ENCODE measurements at regions not wholly inside any gene's neighbourhood (a gene's known extent, or its start where the extent isn't known, plus 50 kb on each side); places are given as distances from the start of the nearest gene placed in this dataset.

DNA sequence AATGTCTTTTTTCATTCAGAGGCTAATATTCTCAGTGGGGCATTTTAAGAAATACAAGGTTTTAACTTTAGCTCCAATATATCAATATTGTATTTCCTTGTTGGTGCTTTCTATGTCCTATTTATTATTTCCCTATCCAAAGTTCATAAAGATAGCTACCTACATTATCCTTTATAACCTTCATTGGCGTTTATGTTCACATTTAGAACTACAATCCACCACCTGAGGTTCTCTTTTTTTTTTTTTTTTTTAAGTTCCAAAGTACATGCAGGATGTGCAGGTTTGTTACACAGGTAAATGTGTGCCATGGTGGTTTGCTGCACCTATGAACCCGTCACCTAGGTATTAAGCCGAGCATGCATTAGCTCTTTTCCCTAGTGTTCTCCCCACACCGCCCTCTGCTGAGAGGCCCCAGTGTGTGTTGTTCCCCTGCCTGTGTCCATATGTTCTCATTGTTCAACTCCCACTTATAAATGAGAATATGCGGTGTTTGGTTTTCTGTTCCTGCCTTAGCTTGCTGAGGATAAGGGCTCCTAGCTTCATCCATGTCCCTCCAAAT lies 694.6 kb downstream of the SUCLG1 start:
- DNase-seq = no peak
- TF ChIP-seq POLR2A (IDR thresholded peaks at IDR 0.05) (no peak), EP300 (IDR thresholded peaks at IDR 0.05) (no peak)
- WGBS, 3 donors = 83 to 85% (median 84%) methylated on average over 5 of the region's 5 CpGs
- H3K4me1 ChIP-seq (ENCODE audit: insufficient read depth) = no peaks in the 10 kb centered on the region
- H3K27me3 ChIP-seq = no peaks in the 10 kb centered on the region
- intact Hi-C loops (cut with DNase I) = no loop called here
- H3K36me3 ChIP-seq = no peaks in the 10 kb centered on the region
- no peaks in the 10 kb centered on the region for H3K9me3 ChIP-seq
- H3K4me3 ChIP-seq = no peak overlapping the region
- H3K27ac ChIP-seq = no peak overlapping the region

DNA sequence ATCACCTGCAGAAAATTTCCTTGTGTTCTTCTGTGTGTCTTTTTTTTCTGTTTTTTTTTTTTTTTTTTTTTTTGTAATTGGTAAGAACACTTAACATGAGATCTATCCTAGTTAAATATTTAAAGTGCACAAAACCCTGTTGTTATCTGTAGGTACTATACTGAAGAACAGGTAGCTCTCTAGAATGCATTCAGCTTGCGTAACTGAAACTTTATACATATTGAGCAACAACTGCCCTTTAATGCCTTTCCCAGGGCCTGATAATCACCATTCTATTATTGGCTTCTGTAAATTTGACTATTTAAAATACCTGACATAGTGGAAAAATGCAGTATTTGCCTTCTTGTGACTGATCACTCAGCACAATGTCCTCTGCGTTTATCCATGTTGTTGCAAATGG lies 701.8 kb downstream of the SUCLG1 start:
- Histone ChIP-seq H3K27ac (no peak overlapping the region), H3K4me3 (no peak overlapping the region), H3K9me3 (no peaks in the 10 kb centered on the region), H3K27me3 (no peaks in the 10 kb centered on the region), H3K4me1 (ENCODE audit: insufficient read depth) (no peaks in the 10 kb centered on the region), H3K36me3 (no peaks in the 10 kb centered on the region)
- TF ChIP-seq, protein P1, sequence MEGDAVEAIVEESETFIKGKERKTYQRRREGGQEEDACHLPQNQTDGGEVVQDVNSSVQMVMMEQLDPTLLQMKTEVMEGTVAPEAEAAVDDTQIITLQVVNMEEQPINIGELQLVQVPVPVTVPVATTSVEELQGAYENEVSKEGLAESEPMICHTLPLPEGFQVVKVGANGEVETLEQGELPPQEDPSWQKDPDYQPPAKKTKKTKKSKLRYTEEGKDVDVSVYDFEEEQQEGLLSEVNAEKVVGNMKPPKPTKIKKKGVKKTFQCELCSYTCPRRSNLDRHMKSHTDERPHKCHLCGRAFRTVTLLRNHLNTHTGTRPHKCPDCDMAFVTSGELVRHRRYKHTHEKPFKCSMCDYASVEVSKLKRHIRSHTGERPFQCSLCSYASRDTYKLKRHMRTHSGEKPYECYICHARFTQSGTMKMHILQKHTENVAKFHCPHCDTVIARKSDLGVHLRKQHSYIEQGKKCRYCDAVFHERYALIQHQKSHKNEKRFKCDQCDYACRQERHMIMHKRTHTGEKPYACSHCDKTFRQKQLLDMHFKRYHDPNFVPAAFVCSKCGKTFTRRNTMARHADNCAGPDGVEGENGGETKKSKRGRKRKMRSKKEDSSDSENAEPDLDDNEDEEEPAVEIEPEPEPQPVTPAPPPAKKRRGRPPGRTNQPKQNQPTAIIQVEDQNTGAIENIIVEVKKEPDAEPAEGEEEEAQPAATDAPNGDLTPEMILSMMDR (IDR thresholded peaks at IDR 0.05) = no peak
- no peak for TF ChIP-seq EP300 (IDR thresholded peaks at IDR 0.05)
- no peak for TF ChIP-seq POLR2A (IDR thresholded peaks at IDR 0.05)
- intact Hi-C loops (cut with DNase I) = no loop called here
- DNase-seq = no peak
- WGBS, 3 donors = 78 to 93% (median 91%) methylated on average over 2 of the region's 2 CpGs

DNA sequence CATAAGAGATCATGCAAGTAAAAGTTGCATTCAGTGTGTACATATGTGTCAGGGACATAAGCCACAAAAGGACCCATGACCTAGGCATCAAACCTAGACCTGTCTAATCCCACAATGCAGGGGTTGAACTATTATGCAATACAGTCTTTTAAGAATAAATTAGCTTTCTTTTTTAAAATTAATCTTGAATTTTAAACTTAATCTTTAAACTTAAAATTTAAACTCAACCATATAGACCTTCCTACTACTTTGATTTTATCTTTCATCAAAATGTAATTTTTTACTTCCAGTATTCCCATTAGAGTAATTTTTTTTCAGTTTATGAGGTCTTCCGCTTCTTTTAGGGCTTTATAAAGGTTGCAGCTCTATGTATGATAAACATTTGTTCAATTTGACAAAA lies 702.9 kb downstream of the SUCLG1 start:
- no peaks in the 10 kb centered on the region for H3K9me3 ChIP-seq
- no peaks in the 10 kb centered on the region for H3K4me1 ChIP-seq (ENCODE audit: insufficient read depth)
- H3K27ac ChIP-seq = no peak overlapping the region
- no peaks in the 10 kb centered on the region for H3K36me3 ChIP-seq
- WGBS, 3 donors = 89 to 100% (median 89%) methylated on average over 1 of the region's 1 CpG
- no peak for DNase-seq
- no peak overlapping the region for H3K4me3 ChIP-seq
- TF ChIP-seq, protein P1 (IDR thresholded peaks at IDR 0.05) = no peak
- TF ChIP-seq EP300 (IDR thresholded peaks at IDR 0.05) = no peak
- no peak for TF ChIP-seq POLR2A (IDR thresholded peaks at IDR 0.05)
- intact Hi-C loops (cut with DNase I) = no loop called here
- H3K27me3 ChIP-seq = no peaks in the 10 kb centered on the region

DNA sequence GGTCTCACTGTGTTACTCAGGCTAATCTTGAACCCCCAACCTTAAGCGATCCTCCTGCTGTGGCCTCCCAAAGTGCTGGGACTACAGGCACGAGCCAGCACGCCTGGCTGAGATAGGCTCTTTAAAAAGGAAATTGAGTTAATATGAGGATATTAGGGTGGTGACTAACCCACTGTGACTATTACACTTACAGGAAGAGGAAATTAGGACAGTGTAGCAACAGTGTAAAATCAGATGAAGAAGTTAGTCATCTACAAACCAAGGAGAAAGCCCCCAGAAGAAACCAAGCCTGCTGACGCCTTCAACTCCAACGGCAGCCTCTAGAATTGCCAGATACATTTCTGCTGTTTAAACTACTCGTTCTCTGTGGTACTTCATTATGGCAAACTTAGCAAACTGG lies 711.9 kb downstream of the SUCLG1 start:
- H3K4me3 ChIP-seq = no peak overlapping the region
- H3K27ac ChIP-seq = no peak overlapping the region
- H3K4me1 ChIP-seq (ENCODE audit: insufficient read depth) = no peaks in the 10 kb centered on the region
- 89 to 95% (median 90%) methylated on average over 6 of the region's 6 CpGs for WGBS, 3 donors
- intact Hi-C loops (cut with DNase I) = no loop called here
- no peaks in the 10 kb centered on the region for H3K9me3 ChIP-seq
- TF ChIP-seq POLR2A (IDR thresholded peaks at IDR 0.05) = no peak
- TF ChIP-seq EP300 (IDR thresholded peaks at IDR 0.05) = no peak
- TF ChIP-seq, protein P1 (IDR thresholded peaks at IDR 0.05) = no peak
- H3K36me3 ChIP-seq = no peaks in the 10 kb centered on the region
- H3K27me3 ChIP-seq = no peaks in the 10 kb centered on the region
- DNase-seq = no peak

DNA sequence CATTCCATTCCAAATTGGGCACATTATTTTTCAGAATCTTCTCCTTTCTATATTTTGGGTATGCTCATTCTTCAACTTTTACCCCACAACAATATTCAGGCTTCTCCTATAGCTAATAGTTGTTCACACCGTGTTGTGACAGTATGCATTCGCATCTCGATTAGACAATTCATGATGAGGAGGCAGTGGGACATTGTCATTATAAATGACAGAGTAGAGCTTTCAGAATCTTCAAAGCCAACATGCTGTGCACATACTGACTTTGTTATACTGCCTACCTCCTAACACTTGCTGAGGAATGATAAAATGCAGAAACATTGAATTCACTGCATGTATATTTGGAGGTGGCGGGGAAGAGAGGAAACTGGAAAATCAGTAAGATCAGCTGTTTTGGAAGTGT lies 714.2 kb downstream of the SUCLG1 start:
- intact Hi-C loops (cut with DNase I) = no loop called here
- Histone ChIP-seq H3K27me3 (no peaks in the 10 kb centered on the region), H3K9me3 (no peaks in the 10 kb centered on the region), H3K4me3 (no peak overlapping the region), H3K27ac (no peak overlapping the region), H3K4me1 (ENCODE audit: insufficient read depth) (no peaks in the 10 kb centered on the region), H3K36me3 (no peaks in the 10 kb centered on the region)
- 85 to 88% (median 86%) methylated on average over 4 of the region's 4 CpGs for WGBS, 3 donors
- TF ChIP-seq EP300 (IDR thresholded peaks at IDR 0.05) (no peak), POLR2A (IDR thresholded peaks at IDR 0.05) (no peak)
- TF ChIP-seq, protein P1 (IDR thresholded peaks at IDR 0.05) = no peak
- DNase-seq = no peak

Data from ovary (tissue), 7 donors.